HG03457 (cell line): ENCODE measurements at regions not wholly inside any gene's neighbourhood (a gene's known extent, or its start where the extent isn't known, plus 50 kb on each side); places are given as distances from the start of the nearest gene placed in this dataset.
"Not testable (repeated sequence)": the region's sequence is repeated elsewhere in the genome, so short reads cannot be mapped to it uniquely, and the experiment has no call there.

Experiments
- ATAC-seq: cut with Tn5 transposase; IDR thresholded peaks from one replicate; pipeline ENCODE4 v1.9.1; 2021; ENCODE audit warnings: moderate number of reproducible peaks; ENCODE audit not compliant: unreplicated experiment

GRCh38 chr1:221497046-221497445 is 244.8 kb downstream of the DUSP10 start:
- ATAC-seq: no peak

- ATAC-seq: no peak
Measured at GRCh38 chr1:221503268-221503667, 238.6 kb downstream of the DUSP10 start.

- no peak for ATAC-seq
Measured at GRCh38 chr1:221509575-221510355, 232.1 kb downstream of the DUSP10 start.

- ATAC-seq: no peak
Measured at GRCh38 chr1:221510793-221511503, 230.9 kb downstream of the DUSP10 start.

- ATAC-seq: no peak
Measured at GRCh38 chr1:221511797-221512196, 230.1 kb downstream of the DUSP10 start.

- no peak for ATAC-seq
Measured at GRCh38 chr1:221514806-221515205, 227.1 kb downstream of the DUSP10 start.

- no peak for ATAC-seq
Measured at GRCh38 chr1:221515496-221515895, 226.4 kb downstream of the DUSP10 start.

- no peak for ATAC-seq
Measured at GRCh38 chr1:221517961-221518360, 223.9 kb downstream of the DUSP10 start.

- ATAC-seq: no peak
Measured at GRCh38 chr1:221520250-221520649, 221.6 kb downstream of the DUSP10 start.

- no peak for ATAC-seq
Measured at GRCh38 chr1:221521686-221522085, 220.2 kb downstream of the DUSP10 start.

- ATAC-seq: no peak
Measured at GRCh38 chr1:221522529-221522940, 219.4 kb downstream of the DUSP10 start.

- ATAC-seq: no peak
Measured at GRCh38 chr1:221525749-221526148, 216.1 kb downstream of the DUSP10 start.

GRCh38 chr1:221527302-221527701 is 214.6 kb downstream of the DUSP10 start:
- ATAC-seq: no peak

- no peak for ATAC-seq
Measured at GRCh38 chr1:221527886-221528624, 213.8 kb downstream of the DUSP10 start.

GRCh38 chr1:221530159-221530558 is 211.7 kb downstream of the DUSP10 start:
- ATAC-seq: not testable (repeated sequence)

- ATAC-seq: no peak
Measured at GRCh38 chr1:221530791-221531190, 211.1 kb downstream of the DUSP10 start.

GRCh38 chr1:221532071-221532773 is 209.7 kb downstream of the DUSP10 start:
- ATAC-seq: no peak

- ATAC-seq: no peak
Measured at GRCh38 chr1:221541296-221541695, 200.6 kb downstream of the DUSP10 start.

GRCh38 chr1:221543529-221544120 is 198.3 kb downstream of the DUSP10 start:
- ATAC-seq: no peak

GRCh38 chr1:221548942-221549341 is 192.9 kb downstream of the DUSP10 start:
- ATAC-seq: no peak

- no peak for ATAC-seq
Measured at GRCh38 chr1:221549815-221550214, 192.1 kb downstream of the DUSP10 start.
